Endodermal cell (in vitro differentiated cells): ENCODE measurements at regions not wholly inside any gene's neighbourhood (a gene's known extent, or its start where the extent isn't known, plus 50 kb on each side); places are given as distances from the start of the nearest gene placed in this dataset.

Experiments
- DNase-seq: peaks from one replicate; pipeline ENCODE4 v3.0.0-alpha.2; 2017
- H3K27ac ChIP-seq: 2 replicates; pipeline ENCODE4 v1.5.1; 2013; ENCODE audit warnings: mild to moderate bottlenecking, low read depth, low read length, moderate library complexity
- H3K27me3 ChIP-seq: 2 replicates; pipeline ENCODE4 v1.6.1; 2013; ENCODE audit warnings: mild to moderate bottlenecking, low read length, moderate library complexity; ENCODE audit not compliant: insufficient read depth, control insufficient read depth, poor library complexity, severe bottlenecking
- H3K36me3 ChIP-seq: 2 replicates; pipeline ENCODE4 v1.7.0; 2013; ENCODE audit warnings: mild to moderate bottlenecking, low read length, moderate library complexity; ENCODE audit not compliant: control insufficient read depth, insufficient read depth
- H3K4me1 ChIP-seq: one replicate; pipeline ENCODE4 v1.7.0; 2013; ENCODE audit warnings: low read length; ENCODE audit not compliant: control insufficient read depth, insufficient read depth
- H3K4me3 ChIP-seq: 2 replicates; pipeline ENCODE4 v1.5.1; 2013; ENCODE audit warnings: mild to moderate bottlenecking, low read length, moderate library complexity
- H3K9ac ChIP-seq: 2 replicates; pipeline ENCODE4 v1.6.1; 2013; ENCODE audit warnings: mild to moderate bottlenecking, low read length, moderate library complexity; ENCODE audit not compliant: poor library complexity, severe bottlenecking; ENCODE audit errors: extremely low read depth
- H3K9me3 ChIP-seq: 2 replicates; pipeline ENCODE4 v1.6.1; 2013; ENCODE audit warnings: mild to moderate bottlenecking, low read length, moderate library complexity; ENCODE audit not compliant: control insufficient read depth
- H3K27ac Mint-ChIP-seq: 2 replicates; pipeline ENCODE4 v1.8.0; 2020; ENCODE audit warnings: mixed read lengths
- H3K27me3 Mint-ChIP-seq: 2 replicates; pipeline ENCODE4 v1.8.0; 2021; ENCODE audit warnings: mild to moderate bottlenecking, mixed read lengths; ENCODE audit not compliant: insufficient read depth
- H3K36me3 Mint-ChIP-seq: 2 replicates; pipeline ENCODE4 v1.8.0; 2020; ENCODE audit warnings: low read depth, mixed read lengths
- H3K4me1 Mint-ChIP-seq: 2 replicates; pipeline ENCODE4 v1.8.0; 2020; ENCODE audit warnings: mixed read lengths
- H3K4me3 Mint-ChIP-seq: 2 replicates; pipeline ENCODE4 v1.8.0; 2020; ENCODE audit warnings: mild to moderate bottlenecking, moderate library complexity, mixed read lengths
- H3K9me3 Mint-ChIP-seq: 2 replicates; pipeline ENCODE4 v1.8.0; 2020; ENCODE audit warnings: mild to moderate bottlenecking, mixed read lengths
- WGBS, 2 experiments: methylation state at CpG; one replicate each; pipeline versions ENCODE4 v1.1.5 to v1.1.7; 2013; ENCODE audit warnings: missing lambda C conversion rate in 2 of 2, mixed read lengths in 1 of 2; ENCODE audit not compliant: insufficient coverage in 1 of 2, insufficient read length in 1 of 2; 5-methylcytosine and 5-hydroxymethylcytosine counted together
- TF ChIP-seq, protein P1 (sequence below): fragments of 200-600 bp; sonication (generic); conservative IDR thresholded peaks from 2 replicates; pipeline ENCODE4 v1.5.0; 2021; ENCODE audit warnings: antibody characterized with exemption, mild to moderate bottlenecking

DNA sequence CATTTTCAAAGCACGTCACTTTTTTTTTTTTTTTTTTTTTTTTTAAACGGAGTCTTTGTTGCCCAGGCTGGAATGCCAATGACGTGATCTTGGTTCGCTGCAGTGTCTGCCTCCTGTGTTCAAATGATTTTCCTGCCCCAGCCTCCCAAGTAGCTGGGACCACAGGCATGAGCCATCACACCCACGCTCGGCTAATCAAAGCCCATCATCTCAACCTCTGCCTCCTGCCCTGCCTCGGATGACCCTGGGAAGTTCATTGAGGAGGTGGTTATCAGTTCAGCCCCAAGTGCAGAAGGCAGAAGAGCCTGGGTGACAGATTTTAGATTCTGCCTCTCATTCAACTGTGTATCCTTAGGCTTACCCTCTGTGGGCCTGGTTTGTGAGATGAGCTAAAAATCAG, 484.9 kb upstream of the EEF2KMT start:
- no peak for DNase-seq
- Histone ChIP-seq H3K27me3 (no peaks in the 10 kb centered on the region), H3K9me3 (no peaks in the 10 kb centered on the region), H3K27ac (no peak overlapping the region), H3K4me3 (no peak overlapping the region), H3K9ac (no peak overlapping the region), H3K4me1 (no peaks in the 10 kb centered on the region), H3K36me3 (no peaks in the 10 kb centered on the region)
- H3K4me3 Mint-ChIP-seq = no peak overlapping the region
- TF ChIP-seq, protein P1, sequence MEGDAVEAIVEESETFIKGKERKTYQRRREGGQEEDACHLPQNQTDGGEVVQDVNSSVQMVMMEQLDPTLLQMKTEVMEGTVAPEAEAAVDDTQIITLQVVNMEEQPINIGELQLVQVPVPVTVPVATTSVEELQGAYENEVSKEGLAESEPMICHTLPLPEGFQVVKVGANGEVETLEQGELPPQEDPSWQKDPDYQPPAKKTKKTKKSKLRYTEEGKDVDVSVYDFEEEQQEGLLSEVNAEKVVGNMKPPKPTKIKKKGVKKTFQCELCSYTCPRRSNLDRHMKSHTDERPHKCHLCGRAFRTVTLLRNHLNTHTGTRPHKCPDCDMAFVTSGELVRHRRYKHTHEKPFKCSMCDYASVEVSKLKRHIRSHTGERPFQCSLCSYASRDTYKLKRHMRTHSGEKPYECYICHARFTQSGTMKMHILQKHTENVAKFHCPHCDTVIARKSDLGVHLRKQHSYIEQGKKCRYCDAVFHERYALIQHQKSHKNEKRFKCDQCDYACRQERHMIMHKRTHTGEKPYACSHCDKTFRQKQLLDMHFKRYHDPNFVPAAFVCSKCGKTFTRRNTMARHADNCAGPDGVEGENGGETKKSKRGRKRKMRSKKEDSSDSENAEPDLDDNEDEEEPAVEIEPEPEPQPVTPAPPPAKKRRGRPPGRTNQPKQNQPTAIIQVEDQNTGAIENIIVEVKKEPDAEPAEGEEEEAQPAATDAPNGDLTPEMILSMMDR = no peak
- peaks cover 7% of the 10 kb centered on the region for H3K27me3 Mint-ChIP-seq
- H3K36me3 Mint-ChIP-seq = no peaks in the 10 kb centered on the region
- 81 to 89% methylated on average over 3 to 7 of the region's 7 CpGs for WGBS, 2 experiments
- no peaks in the 10 kb centered on the region for H3K4me1 Mint-ChIP-seq
- no peak overlapping the region for H3K27ac Mint-ChIP-seq
- H3K9me3 Mint-ChIP-seq = no peaks in the 10 kb centered on the region

DNA sequence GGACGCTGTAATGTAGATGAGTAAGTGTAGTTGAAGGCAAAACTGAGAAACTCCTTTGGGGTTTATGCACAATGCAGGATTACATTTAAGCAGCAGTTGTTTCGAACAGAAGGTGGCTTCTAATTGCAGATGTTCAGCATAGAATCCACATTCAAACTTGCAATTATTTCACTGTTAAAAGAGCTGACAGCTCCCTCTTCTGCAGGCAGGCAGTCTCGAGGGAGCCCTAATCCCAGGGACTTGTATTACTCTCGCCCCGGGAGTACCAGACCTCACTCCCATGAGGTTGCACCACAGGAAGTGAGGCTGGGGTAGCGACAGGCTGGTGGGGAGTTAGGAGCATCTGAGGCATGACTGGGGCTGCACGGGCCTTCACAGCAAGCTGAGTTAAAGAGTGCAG, 484.3 kb upstream of the EEF2KMT start:
- H3K4me1 ChIP-seq = no peaks in the 10 kb centered on the region
- no peak overlapping the region for H3K4me3 ChIP-seq
- H3K36me3 Mint-ChIP-seq = no peaks in the 10 kb centered on the region
- no peaks in the 10 kb centered on the region for H3K27me3 ChIP-seq
- no peaks in the 10 kb centered on the region for H3K9me3 ChIP-seq
- H3K36me3 ChIP-seq = no peaks in the 10 kb centered on the region
- TF ChIP-seq, protein P1 = no peak
- H3K4me3 Mint-ChIP-seq = no peak overlapping the region
- H3K4me1 Mint-ChIP-seq = no peaks in the 10 kb centered on the region
- H3K9ac ChIP-seq = no peak overlapping the region
- H3K27me3 Mint-ChIP-seq = peaks cover 7% of the 10 kb centered on the region
- 84 to 85% methylated on average over 4 to 7 of the region's 7 CpGs for WGBS, 2 experiments
- no peak overlapping the region for H3K27ac Mint-ChIP-seq
- H3K9me3 Mint-ChIP-seq = no peaks in the 10 kb centered on the region
- no peak for DNase-seq
- H3K27ac ChIP-seq = no peak overlapping the region

DNA sequence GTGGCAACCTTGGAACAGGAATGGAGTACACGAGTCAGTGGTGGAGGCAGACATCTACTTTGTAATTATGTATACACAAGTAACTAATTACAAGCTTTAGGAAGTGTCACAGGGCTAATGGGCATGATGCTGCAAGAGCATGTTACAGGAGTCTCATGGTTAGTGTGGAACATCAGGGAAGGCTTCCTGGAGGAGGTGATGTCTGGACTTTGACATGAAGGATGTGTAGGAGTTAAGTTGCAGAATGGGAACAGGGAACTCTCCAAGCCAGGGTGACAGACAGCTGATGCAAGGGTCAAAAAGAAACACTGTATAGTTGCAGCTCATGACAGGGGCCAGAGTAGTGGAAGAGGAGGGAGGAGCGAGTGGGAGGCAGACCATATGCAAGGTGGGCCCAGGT, 483.8 kb upstream of the EEF2KMT start:
- Histone ChIP-seq H3K9ac (no peak overlapping the region), H3K4me1 (no peaks in the 10 kb centered on the region), H3K4me3 (no peak overlapping the region), H3K27ac (no peak overlapping the region), H3K36me3 (no peaks in the 10 kb centered on the region), H3K27me3 (no peaks in the 10 kb centered on the region), H3K9me3 (no peaks in the 10 kb centered on the region)
- H3K27ac Mint-ChIP-seq = no peak overlapping the region
- DNase-seq = no peak
- H3K4me1 Mint-ChIP-seq = no peaks in the 10 kb centered on the region
- no peaks in the 10 kb centered on the region for H3K36me3 Mint-ChIP-seq
- no peak overlapping the region for H3K4me3 Mint-ChIP-seq
- WGBS, 2 experiments = 86 to 94% methylated on average over 2 of the region's 2 CpGs
- H3K9me3 Mint-ChIP-seq = no peaks in the 10 kb centered on the region
- H3K27me3 Mint-ChIP-seq = peaks cover 7% of the 10 kb centered on the region
- TF ChIP-seq, protein P1 = no peak
